ENCODE measurements at regions not wholly inside any gene's neighbourhood (a gene's known extent, or its start where the extent isn't known, plus 50 kb on each side); places are given as distances from the start of the nearest gene placed in this dataset.

DNA sequence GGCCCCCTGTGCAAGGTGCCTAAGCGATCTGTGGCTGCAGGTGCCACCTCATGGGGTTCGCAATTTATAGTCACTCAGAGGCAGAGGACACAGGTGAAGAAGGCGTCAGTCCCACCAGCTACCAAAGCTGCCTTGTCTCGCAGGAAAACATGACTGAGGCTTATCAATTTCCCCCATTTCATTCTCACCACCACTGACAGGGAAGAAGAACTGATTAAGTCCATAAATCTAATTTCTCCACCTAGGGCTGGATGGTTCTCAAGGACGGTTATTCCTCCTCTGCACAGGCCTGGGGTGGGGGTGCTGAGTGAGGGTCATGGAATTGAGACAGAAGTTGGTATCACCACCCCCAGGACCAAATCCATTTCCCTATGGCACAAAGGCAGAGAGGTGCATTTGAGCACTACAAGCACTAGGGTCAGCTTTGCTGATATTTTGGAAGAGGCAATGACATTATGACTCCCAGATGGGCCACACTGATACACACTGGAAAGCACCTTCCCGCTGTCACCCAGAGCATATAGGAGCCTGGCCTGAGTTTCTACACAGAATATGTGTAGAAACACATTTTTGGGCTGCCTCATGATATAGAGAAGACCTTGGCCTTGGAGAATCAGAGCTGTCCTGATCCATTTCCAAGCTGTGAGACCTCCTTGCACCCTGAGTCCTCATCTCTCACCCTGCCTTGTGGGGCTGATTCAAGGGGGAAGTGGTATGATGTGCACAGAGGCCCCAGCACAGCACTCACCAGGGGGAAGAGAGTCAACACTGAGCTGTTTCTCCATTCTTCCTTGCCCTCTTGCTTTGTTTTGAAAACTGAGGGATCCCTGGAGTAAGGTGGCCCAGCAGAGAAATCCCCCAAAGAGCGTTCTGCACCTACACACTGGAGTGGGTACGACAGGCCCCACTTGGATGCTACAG lies 59.4 kb downstream of the PITPNM2 start:
- TF ChIP-seq, protein P1, sequence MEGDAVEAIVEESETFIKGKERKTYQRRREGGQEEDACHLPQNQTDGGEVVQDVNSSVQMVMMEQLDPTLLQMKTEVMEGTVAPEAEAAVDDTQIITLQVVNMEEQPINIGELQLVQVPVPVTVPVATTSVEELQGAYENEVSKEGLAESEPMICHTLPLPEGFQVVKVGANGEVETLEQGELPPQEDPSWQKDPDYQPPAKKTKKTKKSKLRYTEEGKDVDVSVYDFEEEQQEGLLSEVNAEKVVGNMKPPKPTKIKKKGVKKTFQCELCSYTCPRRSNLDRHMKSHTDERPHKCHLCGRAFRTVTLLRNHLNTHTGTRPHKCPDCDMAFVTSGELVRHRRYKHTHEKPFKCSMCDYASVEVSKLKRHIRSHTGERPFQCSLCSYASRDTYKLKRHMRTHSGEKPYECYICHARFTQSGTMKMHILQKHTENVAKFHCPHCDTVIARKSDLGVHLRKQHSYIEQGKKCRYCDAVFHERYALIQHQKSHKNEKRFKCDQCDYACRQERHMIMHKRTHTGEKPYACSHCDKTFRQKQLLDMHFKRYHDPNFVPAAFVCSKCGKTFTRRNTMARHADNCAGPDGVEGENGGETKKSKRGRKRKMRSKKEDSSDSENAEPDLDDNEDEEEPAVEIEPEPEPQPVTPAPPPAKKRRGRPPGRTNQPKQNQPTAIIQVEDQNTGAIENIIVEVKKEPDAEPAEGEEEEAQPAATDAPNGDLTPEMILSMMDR (IDR thresholded peaks at IDR 0.05; ENCODE audit: insufficient read depth, low read length, poor library complexity, severe bottlenecking) = no peak
- H3K27me3 ChIP-seq (replicated peaks; ENCODE audit: control insufficient read depth, insufficient read depth, low read length) = no peaks in the 10 kb centered on the region
- H3K4me3 ChIP-seq (replicated peaks; ENCODE audit: low read depth, low read length) = no peak overlapping the region
- no peak for DNase-seq (ENCODE audit: extremely low read depth, insufficient read length)
- H3K36me3 ChIP-seq (ENCODE audit: control insufficient read depth, insufficient read depth, low read length) = no peaks in the 10 kb centered on the region

DNA sequence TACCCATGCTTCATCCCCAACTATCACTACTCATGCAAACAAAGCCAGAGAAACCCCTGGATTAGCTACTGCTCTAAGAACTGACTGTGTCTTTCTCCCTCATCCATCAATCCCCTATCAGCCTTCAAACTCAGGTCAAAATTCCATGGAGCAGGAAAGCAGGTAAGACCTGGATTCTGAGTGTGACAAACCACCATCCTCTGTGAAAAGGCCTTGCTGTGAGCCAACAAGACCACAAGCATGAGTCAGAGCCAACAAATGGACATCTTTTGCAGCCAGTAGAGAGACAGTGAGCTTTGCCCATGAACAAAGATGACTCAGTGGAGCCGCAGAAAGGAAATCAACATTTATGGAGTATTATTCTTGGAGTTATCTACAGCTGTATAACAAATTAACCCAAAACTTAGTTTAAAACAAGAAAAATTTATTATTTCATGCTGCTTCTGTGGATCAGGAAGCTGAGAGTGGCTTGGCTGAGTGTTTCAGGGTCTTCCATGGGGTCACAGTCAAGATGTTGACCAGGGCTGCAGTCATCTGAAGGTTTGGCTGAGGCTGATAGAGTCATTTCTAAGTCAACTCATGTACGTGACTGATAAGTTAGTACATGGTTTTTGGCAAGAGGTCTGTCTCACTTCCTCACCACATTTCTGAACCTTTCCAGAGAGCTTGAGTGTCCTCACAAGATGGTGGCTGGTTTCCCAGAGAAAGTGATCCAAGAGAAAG lies 61.1 kb downstream of the PITPNM2 start:
- H3K27me3 ChIP-seq (replicated peaks; ENCODE audit: control insufficient read depth, insufficient read depth, low read length) = no peaks in the 10 kb centered on the region
- TF ChIP-seq, protein P1 (IDR thresholded peaks at IDR 0.05; ENCODE audit: insufficient read depth, low read length, poor library complexity, severe bottlenecking) = no peak
- no peak overlapping the region for H3K4me3 ChIP-seq (replicated peaks; ENCODE audit: low read depth, low read length)
- H3K36me3 ChIP-seq (ENCODE audit: control insufficient read depth, insufficient read depth, low read length) = no peaks in the 10 kb centered on the region
- DNase-seq (ENCODE audit: extremely low read depth, insufficient read length) = no peak

DNA sequence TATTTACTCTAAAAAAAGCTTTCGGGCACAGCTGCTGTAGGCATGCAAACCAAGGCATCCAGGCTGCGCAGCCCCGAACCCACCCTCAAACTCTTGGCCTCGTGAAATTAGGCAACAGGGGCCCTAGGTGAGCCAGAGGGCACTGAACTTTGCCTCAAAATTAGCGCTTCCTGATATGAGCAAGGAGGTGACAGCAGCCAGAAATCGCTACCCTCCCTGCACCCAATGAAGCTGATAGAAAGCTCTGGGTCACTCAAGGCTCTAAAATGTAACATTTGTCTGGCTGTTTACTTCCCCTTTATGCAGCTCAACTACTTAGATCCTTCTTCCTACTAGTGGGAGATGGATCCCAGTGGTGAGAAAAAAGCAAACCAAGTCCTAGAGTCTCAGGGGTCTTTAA lies 61.8 kb downstream of the PITPNM2 start:
- Histone ChIP-seq H3K36me3 (ENCODE audit: control insufficient read depth, insufficient read depth, low read length) (no peaks in the 10 kb centered on the region), H3K27me3 (replicated peaks; ENCODE audit: control insufficient read depth, insufficient read depth, low read length) (no peaks in the 10 kb centered on the region), H3K4me3 (replicated peaks; ENCODE audit: low read depth, low read length) (no peak overlapping the region)
- TF ChIP-seq, protein P1 (IDR thresholded peaks at IDR 0.05; ENCODE audit: insufficient read depth, low read length, poor library complexity, severe bottlenecking) = no peak
- no peak for DNase-seq (ENCODE audit: extremely low read depth, insufficient read length)

DNA sequence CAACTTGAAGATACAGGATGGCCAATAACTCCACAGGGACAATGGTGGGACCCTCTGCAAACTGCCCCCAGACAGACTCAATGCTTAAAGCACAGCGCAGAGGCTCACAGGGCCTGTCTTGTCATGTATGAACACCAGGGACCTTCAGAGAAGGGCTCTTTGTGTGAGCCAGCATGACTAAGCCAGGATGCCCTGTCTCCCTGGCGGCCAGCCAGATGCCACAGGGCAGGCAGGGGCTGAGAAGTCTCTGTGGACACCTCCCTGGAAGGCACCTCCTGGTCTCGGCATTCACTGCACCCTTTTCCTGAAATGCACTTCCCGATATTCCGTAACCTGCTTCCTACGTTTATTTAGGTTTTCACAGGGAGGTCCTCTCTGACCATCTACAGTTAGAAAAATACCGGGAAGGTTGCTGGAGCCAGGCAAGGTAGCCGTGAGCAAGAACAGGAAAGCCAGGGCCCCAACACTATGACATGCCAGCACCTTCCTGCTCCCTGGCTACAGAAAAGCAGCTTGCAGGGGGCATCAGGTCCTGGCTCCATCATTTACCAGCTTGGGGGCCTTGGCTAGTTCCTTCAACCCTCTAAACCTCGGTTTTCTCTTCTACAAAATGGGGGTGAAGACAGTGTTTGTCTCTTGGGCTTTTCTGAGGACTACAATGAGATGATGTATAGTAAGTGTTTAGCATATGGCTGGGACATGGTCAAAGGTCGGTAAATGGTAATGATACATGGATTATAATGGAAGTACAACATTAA lies 65.0 kb downstream of the PITPNM2 start:
- DNase-seq (ENCODE audit: extremely low read depth, insufficient read length) = no peak
- H3K4me3 ChIP-seq (replicated peaks; ENCODE audit: low read depth, low read length) = no peak overlapping the region
- no peaks in the 10 kb centered on the region for H3K27me3 ChIP-seq (replicated peaks; ENCODE audit: control insufficient read depth, insufficient read depth, low read length)
- no peaks in the 10 kb centered on the region for H3K36me3 ChIP-seq (ENCODE audit: control insufficient read depth, insufficient read depth, low read length)
- TF ChIP-seq, protein P1 (IDR thresholded peaks at IDR 0.05; ENCODE audit: insufficient read depth, low read length, poor library complexity, severe bottlenecking) = no peak

DNA sequence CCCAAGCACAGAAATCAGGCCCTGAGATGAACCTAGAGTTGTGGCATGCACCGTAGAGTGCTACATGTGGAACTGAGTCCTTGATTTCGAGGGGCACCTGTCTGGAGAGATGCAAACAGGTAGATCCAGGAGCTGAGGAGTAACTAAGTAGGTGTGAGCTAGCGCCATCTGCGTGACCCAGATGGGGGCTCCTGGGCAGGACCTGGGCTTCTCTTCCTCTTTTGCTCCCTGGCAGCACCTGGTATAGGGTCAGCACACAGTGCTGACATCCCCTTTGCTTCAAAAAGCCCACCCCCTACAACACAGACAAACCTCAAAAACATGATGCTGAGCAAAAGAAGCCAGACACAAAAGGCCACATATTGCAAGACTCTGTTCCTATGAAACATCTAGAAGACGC lies 65.8 kb downstream of the PITPNM2 start:
- DNase-seq (ENCODE audit: extremely low read depth, insufficient read length) = no peak
- H3K27me3 ChIP-seq (replicated peaks; ENCODE audit: control insufficient read depth, insufficient read depth, low read length) = no peaks in the 10 kb centered on the region
- no peaks in the 10 kb centered on the region for H3K36me3 ChIP-seq (ENCODE audit: control insufficient read depth, insufficient read depth, low read length)
- H3K4me3 ChIP-seq (replicated peaks; ENCODE audit: low read depth, low read length) = no peak overlapping the region
- TF ChIP-seq, protein P1 (IDR thresholded peaks at IDR 0.05; ENCODE audit: insufficient read depth, low read length, poor library complexity, severe bottlenecking) = no peak
